CD4-positive, alpha-beta T cell (primary cell): ENCODE measurements at regions not wholly inside any gene's neighbourhood (a gene's known extent, or its start where the extent isn't known, plus 50 kb on each side); places are given as distances from the start of the nearest gene placed in this dataset.

Source experiments
- ATAC-seq: fragments of 200-7000 bp; cut with Tn5 transposase; one replicate; pipeline ENCODE4 v1.10.0; 2022; ENCODE audit warnings: mild to moderate bottlenecking; ENCODE audit not compliant: poor library complexity
- CTCF ChIA-PET: fragments of 350-600 bp; sonication (Branson Sonifier 250); formaldehyde crosslinking; loops from one replicate; lab custom pipeline; 2021; ENCODE audit warnings: antibody characterized with exemption, inconsistent platforms; lab: Charles Lee
- POLR2A ChIA-PET: fragments of 350-600 bp; sonication (Branson Sonifier 250); formaldehyde crosslinking; loops from one replicate; lab custom pipeline; 2021; ENCODE audit warnings: antibody characterized with exemption, inconsistent platforms; lab: Charles Lee
- DNase-seq, 14 experiments: peaks; one replicate each; pipeline ENCODE4 v3.0.0-alpha.2; 2013 to 2020; ENCODE audit warnings: mixed read lengths in 2 of 14
- H3K27ac ChIP-seq, 2 donors: one replicate each; pipeline versions ENCODE4 v1.5.1 to v1.7.0; 2013; ENCODE audit warnings: low read length in 2 of 2, low read depth in 1 of 2, mild to moderate bottlenecking in 1 of 2
- H3K27me3 ChIP-seq, 2 experiments: 1 replicate in 1 of 2; 2 replicates in 1 of 2; pipeline versions ENCODE4 v1.6.1 to v1.7.0; 2013; ENCODE audit warnings: low read length in 2 of 2, control low read depth in 1 of 2, mild to moderate bottlenecking in 1 of 2, moderate library complexity in 1 of 2; ENCODE audit not compliant: insufficient read depth in 2 of 2, control insufficient read depth in 1 of 2
- H3K36me3 ChIP-seq: one replicate; pipeline ENCODE4 v1.6.1; 2013; ENCODE audit warnings: low read length, control low read depth; ENCODE audit not compliant: insufficient read depth
- H3K4me1 ChIP-seq: one replicate; pipeline ENCODE4 v1.6.1; 2013; ENCODE audit warnings: low read length, control low read depth; ENCODE audit not compliant: insufficient read depth
- H3K4me3 ChIP-seq: one replicate; pipeline ENCODE4 v1.5.1; 2013; ENCODE audit warnings: mild to moderate bottlenecking, low read length, moderate library complexity
- H3K9me3 ChIP-seq, 2 experiments: 1 replicate in 1 of 2; 2 replicates in 1 of 2; pipeline versions ENCODE4 v1.6.1 to v1.7.0; 2013; ENCODE audit warnings: low read length in 2 of 2, mild to moderate bottlenecking in 2 of 2, control low read depth in 1 of 2, moderate library complexity in 1 of 2; ENCODE audit not compliant: control insufficient read depth in 1 of 2, insufficient read depth in 1 of 2
- H3K27ac Mint-ChIP-seq: one replicate; pipeline ENCODE4 v1.8.0; 2020; ENCODE audit warnings: mixed read lengths
- H3K27me3 Mint-ChIP-seq: one replicate; pipeline ENCODE4 v1.8.0; 2021; ENCODE audit warnings: mixed read lengths
- H3K36me3 Mint-ChIP-seq: one replicate; pipeline ENCODE4 v1.8.0; 2021; ENCODE audit warnings: low read depth, mixed read lengths
- H3K4me1 Mint-ChIP-seq: one replicate; pipeline ENCODE4 v1.8.0; 2021; ENCODE audit warnings: low read depth, mixed read lengths
- H3K4me3 Mint-ChIP-seq: one replicate; pipeline ENCODE4 v1.8.0; 2020; ENCODE audit warnings: mild to moderate bottlenecking, mixed read lengths
- H3K9me3 Mint-ChIP-seq: one replicate; pipeline ENCODE4 v1.8.0; 2020; ENCODE audit warnings: mixed read lengths
- intact Hi-C, 2 experiments: fragments of 100-400 bp; cut with DNase I in 1 of 2; cut with micrococcal nuclease in 1 of 2; formaldehyde crosslinking; loops; one replicate each; pipeline versions ENCODE4 v1.15.1 to v1.9.0; 2023 to 2025; cut with DNase I, micrococcal nuclease
- TF ChIP-seq, protein P1 (sequence below): fragments of 200-600 bp; IDR thresholded peaks from one replicate; pipeline ENCODE4 v1.8.0; 2022; ENCODE audit warnings: antibody characterized with exemption, mild to moderate bottlenecking

DNA sequence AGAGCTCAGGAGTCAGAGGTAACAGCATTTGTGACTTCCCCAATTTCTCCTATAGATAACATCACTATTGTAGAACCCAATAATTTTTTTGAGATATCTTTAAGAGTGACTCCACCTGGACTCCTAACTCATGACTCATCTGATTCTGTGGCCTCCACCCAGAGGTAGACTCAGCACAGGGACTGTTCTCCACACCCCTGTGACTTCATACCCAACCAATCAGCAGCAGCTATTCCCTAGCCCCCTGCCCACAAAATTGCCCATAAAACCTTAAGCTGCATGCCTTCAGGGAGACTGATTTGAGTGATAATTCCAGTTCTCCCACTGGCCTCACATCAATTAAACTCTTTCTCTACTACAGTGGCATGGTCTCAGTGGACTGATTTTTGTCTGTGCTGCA, 475.4 kb upstream of the FAT3 start:
- H3K27me3 Mint-ChIP-seq: no peaks in the 10 kb centered on the region
- DNase-seq (no peak), ATAC-seq (no peak)
- Histone ChIP-seq H3K4me3 (no peak overlapping the region), H3K36me3 (no peaks in the 10 kb centered on the region), H3K9me3 (no peaks in the 10 kb centered on the region), H3K27me3 (no peaks in the 10 kb centered on the region), H3K4me1 (no peaks in the 10 kb centered on the region), H3K27ac (no peak overlapping the region)
- POLR2A ChIA-PET: no interaction called here
- no peak overlapping the region for H3K4me3 Mint-ChIP-seq
- no peaks in the 10 kb centered on the region for H3K36me3 Mint-ChIP-seq
- CTCF ChIA-PET: no interaction called here
- H3K27ac Mint-ChIP-seq: no peak overlapping the region
- TF ChIP-seq, protein P1, sequence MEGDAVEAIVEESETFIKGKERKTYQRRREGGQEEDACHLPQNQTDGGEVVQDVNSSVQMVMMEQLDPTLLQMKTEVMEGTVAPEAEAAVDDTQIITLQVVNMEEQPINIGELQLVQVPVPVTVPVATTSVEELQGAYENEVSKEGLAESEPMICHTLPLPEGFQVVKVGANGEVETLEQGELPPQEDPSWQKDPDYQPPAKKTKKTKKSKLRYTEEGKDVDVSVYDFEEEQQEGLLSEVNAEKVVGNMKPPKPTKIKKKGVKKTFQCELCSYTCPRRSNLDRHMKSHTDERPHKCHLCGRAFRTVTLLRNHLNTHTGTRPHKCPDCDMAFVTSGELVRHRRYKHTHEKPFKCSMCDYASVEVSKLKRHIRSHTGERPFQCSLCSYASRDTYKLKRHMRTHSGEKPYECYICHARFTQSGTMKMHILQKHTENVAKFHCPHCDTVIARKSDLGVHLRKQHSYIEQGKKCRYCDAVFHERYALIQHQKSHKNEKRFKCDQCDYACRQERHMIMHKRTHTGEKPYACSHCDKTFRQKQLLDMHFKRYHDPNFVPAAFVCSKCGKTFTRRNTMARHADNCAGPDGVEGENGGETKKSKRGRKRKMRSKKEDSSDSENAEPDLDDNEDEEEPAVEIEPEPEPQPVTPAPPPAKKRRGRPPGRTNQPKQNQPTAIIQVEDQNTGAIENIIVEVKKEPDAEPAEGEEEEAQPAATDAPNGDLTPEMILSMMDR: no peak
- intact Hi-C loops: no loop called here
- H3K9me3 Mint-ChIP-seq: peaks cover 3% of the 10 kb centered on the region
- H3K4me1 Mint-ChIP-seq: no peaks in the 10 kb centered on the region

DNA sequence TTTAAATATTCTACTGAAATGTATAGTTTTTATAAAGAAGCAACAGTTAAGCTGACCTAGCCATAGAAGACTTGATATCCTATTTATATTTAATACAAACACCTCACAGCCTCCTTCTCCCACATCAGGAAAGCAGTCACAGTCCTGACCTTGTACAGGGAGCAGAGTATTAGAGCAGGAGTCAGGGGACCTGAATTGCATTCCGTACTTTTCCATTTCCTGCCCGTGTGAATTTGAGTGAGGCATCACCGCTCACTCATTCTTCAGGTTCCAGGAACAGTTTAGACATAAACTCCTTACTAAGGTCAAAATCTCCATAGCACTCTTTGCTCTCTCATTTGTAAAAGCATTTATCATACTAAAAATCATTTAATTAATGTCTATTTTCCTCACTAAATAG, 482.5 kb upstream of the FAT3 start:
- TF ChIP-seq, protein P1: no peak
- Histone ChIP-seq H3K4me1 (no peaks in the 10 kb centered on the region), H3K27ac (no peak overlapping the region), H3K27me3 (no peaks in the 10 kb centered on the region), H3K4me3 (no peak overlapping the region), H3K9me3 (no peaks in the 10 kb centered on the region), H3K36me3 (no peaks in the 10 kb centered on the region)
- POLR2A ChIA-PET: no interaction called here
- Mint-ChIP-seq H3K4me3 (no peak overlapping the region), H3K4me1 (no peaks in the 10 kb centered on the region), H3K27me3 (no peaks in the 10 kb centered on the region), H3K36me3 (no peaks in the 10 kb centered on the region), H3K9me3 (peaks cover 16% of the 10 kb centered on the region), H3K27ac (no peak overlapping the region)
- DNase-seq (no peak), ATAC-seq (no peak)
- CTCF ChIA-PET: no interaction called here
- intact Hi-C loops: no loop called here

DNA sequence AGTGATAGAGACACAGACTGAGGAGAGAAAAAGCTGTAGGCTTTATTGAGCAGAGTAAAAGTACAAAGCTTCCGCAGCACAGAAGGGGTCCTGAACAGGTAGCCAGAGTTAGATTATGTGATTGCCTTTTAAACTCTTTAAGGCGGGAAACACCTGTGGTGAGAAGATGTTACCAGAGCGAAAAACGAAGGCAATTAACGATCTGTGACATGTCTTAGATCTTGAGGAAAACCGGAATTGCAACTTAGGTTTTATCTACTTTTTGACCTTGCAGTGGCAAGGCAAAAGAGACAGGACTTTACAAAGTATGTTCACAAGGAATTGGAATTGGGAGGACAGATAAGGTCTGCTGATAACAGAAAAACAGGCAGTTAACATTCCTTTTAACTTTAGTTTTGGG, 493.6 kb upstream of the FAT3 start:
- no peak for DNase-seq
- Histone ChIP-seq H3K36me3 (no peaks in the 10 kb centered on the region), H3K4me1 (no peaks in the 10 kb centered on the region), H3K4me3 (no peak overlapping the region), H3K27me3 (no peaks in the 10 kb centered on the region), H3K27ac (no peak overlapping the region), H3K9me3 (peaks cover 0 to 4% of the 10 kb centered on the region in 2 experiments)
- no peak overlapping the region for H3K27ac Mint-ChIP-seq
- POLR2A ChIA-PET: no interaction called here
- peaks cover 18% of the 10 kb centered on the region for H3K9me3 Mint-ChIP-seq
- no peak for ATAC-seq
- no peaks in the 10 kb centered on the region for H3K4me1 Mint-ChIP-seq
- intact Hi-C loops: no loop called here
- no peak overlapping the region for H3K4me3 Mint-ChIP-seq
- H3K36me3 Mint-ChIP-seq: no peaks in the 10 kb centered on the region
- CTCF ChIA-PET: no interaction called here
- H3K27me3 Mint-ChIP-seq: no peaks in the 10 kb centered on the region
- TF ChIP-seq, protein P1: no peak
